ENCODE measurements at regions not wholly inside any gene's neighbourhood (a gene's known extent, or its start where the extent isn't known, plus 50 kb on each side); places are given as distances from the start of the nearest gene placed in this dataset.

GRCh38 chr20:21820688-21821087 lies 115.2 kb downstream of the PAX1 start:
- TF ChIP-seq SUZ12 (IDR thresholded peaks at IDR 0.05; ENCODE audit: extremely low read depth, insufficient read depth, insufficient read length) = no peak
- no peak for TF ChIP-seq YY1 (IDR thresholded peaks at IDR 0.05; ENCODE audit: insufficient read depth, insufficient read length)
- no peak for TF ChIP-seq ZNF274 (IDR thresholded peaks at IDR 0.05; ENCODE audit: low read depth, low read length)
